ENCODE measurements at regions not wholly inside any gene's neighbourhood (a gene's known extent, or its start where the extent isn't known, plus 50 kb on each side); places are given as distances from the start of the nearest gene placed in this dataset.
"Not testable (repeated sequence)": the region's sequence is repeated elsewhere in the genome, so short reads cannot be mapped to it uniquely, and the experiment has no call there.

GRCh38 chr20:29891555-29891954, 1365.9 kb upstream of the DEFB115 start:
- not testable (repeated sequence) for H3K4ac ChIP-seq (ENCODE audit: low read depth, low read length); H3K56ac ChIP-seq (ENCODE audit: low read length); H3K4me1 ChIP-seq (ENCODE audit: control insufficient read depth, low read depth, low read length); H2BK15ac ChIP-seq (replicated peaks; ENCODE audit: low read depth); H3K27me3 ChIP-seq (ENCODE audit: insufficient read depth, low read length, poor library complexity); H3K79me1 ChIP-seq (ENCODE audit: low read length); DNase-seq; H3K18ac ChIP-seq (ENCODE audit: low read length); H3K23ac ChIP-seq (ENCODE audit: low read length); H3K79me2 ChIP-seq (ENCODE audit: control insufficient read depth, insufficient read depth, low read length); H4K8ac ChIP-seq (ENCODE audit: low read depth, low read length); H4K5ac ChIP-seq (ENCODE audit: low read length); H2BK120ac ChIP-seq (ENCODE audit: low read depth, low read length); H2BK5ac ChIP-seq (ENCODE audit: low read length); H3K9ac ChIP-seq (ENCODE audit: low read length); H3K4me3 ChIP-seq (ENCODE audit: low read length); H3K36me3 ChIP-seq (ENCODE audit: control insufficient read depth, insufficient read depth, low read length); H2AK5ac ChIP-seq (ENCODE audit: low read length); H3K4me2 ChIP-seq (ENCODE audit: low read length); H3K27ac ChIP-seq (ENCODE audit: low read depth, low read length)
- no CpG with 5 or more reads among the region's 5 CpGs for WGBS (ENCODE audit: extremely low coverage, insufficient coverage, low lambda C conversion rate)

Small RNA genes lying in the stretch of these regions (small RNA-seq; reads per million reads assigned to genes)
- gene RF00002 (ENCODE audit: insufficient read depth), result 0.72 reads per million
